Fibroblast of pulmonary artery (primary cell): ENCODE measurements at regions not wholly inside any gene's neighbourhood (a gene's known extent, or its start where the extent isn't known, plus 50 kb on each side); places are given as distances from the start of the nearest gene placed in this dataset.

Source experiments
- DNase-seq: peaks from one replicate; pipeline ENCODE4 v3.0.0-alpha.2; 2010; ENCODE audit warnings: low read depth
- H3K4me3 ChIP-seq: replicated peaks from 2 replicates; pipeline ENCODE4 v1.5.1; 2011; ENCODE audit warnings: low read depth, mild to moderate bottlenecking, control low read depth, low read length, moderate library complexity
- TF ChIP-seq, protein P1 (sequence below): IDR thresholded peaks from 2 replicates; pipeline ENCODE4 v1.5.1; 2011; ENCODE audit warnings: mild to moderate bottlenecking, control low read depth, low read length, inconsistent platforms; ENCODE audit errors: missing control alignments

DNA sequence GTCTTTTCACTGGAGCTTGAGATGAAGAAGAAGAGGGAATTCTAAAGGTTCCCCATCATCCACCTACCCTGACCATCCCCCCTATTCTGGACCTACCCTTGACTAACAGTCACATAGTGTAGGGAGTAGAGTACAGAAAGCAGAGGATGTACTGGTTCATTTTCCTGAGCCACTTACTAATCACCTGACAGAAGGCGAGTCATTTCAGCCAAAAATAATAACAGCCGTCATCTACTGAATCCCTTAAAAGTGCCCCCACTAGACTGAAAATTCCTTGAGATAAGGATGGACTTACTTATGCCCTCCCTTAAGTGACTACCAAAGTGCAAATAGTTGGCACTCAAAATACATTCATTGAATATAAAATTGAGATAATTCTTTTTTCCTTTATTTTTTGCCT, 112.2 kb downstream of the FOXD1 start:
- peak; percentile 18 for DNase-seq
- TF ChIP-seq, protein P1, sequence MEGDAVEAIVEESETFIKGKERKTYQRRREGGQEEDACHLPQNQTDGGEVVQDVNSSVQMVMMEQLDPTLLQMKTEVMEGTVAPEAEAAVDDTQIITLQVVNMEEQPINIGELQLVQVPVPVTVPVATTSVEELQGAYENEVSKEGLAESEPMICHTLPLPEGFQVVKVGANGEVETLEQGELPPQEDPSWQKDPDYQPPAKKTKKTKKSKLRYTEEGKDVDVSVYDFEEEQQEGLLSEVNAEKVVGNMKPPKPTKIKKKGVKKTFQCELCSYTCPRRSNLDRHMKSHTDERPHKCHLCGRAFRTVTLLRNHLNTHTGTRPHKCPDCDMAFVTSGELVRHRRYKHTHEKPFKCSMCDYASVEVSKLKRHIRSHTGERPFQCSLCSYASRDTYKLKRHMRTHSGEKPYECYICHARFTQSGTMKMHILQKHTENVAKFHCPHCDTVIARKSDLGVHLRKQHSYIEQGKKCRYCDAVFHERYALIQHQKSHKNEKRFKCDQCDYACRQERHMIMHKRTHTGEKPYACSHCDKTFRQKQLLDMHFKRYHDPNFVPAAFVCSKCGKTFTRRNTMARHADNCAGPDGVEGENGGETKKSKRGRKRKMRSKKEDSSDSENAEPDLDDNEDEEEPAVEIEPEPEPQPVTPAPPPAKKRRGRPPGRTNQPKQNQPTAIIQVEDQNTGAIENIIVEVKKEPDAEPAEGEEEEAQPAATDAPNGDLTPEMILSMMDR: no peak
- no peak overlapping the region for H3K4me3 ChIP-seq

DNA sequence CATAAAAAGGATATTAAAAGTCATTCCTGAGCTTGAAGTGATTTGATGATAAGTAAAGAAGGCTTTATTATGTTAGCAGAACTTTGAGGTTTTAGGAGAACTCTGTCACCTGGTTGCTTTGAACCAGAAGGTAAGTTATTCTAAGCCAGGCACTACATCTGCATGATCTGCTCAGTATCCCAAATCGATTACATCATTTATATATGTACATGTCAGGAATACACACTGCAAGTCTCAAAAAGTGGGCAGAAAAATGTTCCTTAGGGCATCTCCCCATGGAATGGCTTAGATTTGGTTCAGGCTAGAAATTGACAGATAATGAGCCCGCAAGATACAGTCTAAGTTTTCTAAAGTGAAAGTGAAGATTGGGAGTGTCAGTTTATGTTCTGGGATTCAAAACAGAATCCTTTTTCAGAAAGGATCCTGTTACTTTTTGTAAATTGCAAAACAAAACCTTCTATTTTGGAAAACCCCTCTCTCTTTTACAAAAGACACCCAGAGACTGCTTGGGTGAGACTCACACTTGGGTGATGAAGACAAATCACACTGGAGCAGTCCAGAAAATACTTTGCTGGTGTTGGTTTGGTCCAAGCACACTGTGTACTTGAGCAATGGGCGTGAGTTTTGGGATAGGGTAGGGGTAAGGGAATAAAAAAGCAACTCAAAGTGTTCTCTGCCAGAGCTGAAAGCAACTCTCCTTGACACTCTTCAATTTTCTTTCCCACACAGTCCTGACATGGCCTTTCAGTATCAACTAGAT, 114.5 kb downstream of the FOXD1 start:
- TF ChIP-seq, protein P1: no peak
- no peak for DNase-seq
- no peak overlapping the region for H3K4me3 ChIP-seq

DNA sequence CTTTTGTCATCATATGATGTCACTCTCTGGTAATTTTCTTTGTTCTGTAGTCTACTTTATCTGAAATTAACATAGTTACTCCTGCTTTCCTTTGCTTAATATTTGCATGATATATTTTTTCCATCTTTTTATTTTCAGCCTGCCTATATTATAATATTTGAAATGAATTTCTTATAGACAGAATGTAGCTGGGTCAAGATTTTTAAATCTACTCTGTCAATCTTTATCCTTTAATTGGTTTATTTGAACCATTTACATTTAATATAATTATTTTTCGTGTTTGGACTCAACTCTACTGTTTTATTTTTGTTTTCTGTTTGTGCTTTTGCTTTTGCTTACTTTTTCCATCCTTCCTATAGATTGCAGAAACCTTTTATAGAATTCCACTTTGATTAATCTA, 118.0 kb downstream of the FOXD1 start:
- DNase-seq: no peak
- TF ChIP-seq, protein P1: no peak

DNA sequence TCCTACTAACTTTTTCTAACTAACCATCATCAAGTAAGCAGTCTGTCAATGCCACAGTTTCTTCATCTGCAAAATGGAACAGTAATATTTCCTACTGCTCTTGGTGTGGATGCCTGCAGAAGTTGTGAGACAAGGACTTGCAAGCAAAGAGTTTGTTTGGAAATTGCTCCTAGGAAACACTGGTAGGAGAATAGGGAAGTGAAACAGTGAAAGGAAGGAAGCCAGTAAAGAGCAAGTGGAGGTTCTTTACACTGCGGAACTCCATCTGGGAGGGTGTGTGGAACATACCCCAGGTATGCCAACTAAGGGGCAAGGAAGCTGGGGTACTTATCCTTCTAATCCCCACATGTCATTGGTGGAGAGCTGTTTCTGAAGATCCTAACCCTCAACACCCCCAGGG, 119.9 kb downstream of the FOXD1 start:
- TF ChIP-seq, protein P1: no peak
- H3K4me3 ChIP-seq: no peak overlapping the region
- DNase-seq: no peak

More for the DNA sequence above, 118.0 kb downstream of the FOXD1 start:
- H3K4me3 ChIP-seq: no peak overlapping the region

DNA sequence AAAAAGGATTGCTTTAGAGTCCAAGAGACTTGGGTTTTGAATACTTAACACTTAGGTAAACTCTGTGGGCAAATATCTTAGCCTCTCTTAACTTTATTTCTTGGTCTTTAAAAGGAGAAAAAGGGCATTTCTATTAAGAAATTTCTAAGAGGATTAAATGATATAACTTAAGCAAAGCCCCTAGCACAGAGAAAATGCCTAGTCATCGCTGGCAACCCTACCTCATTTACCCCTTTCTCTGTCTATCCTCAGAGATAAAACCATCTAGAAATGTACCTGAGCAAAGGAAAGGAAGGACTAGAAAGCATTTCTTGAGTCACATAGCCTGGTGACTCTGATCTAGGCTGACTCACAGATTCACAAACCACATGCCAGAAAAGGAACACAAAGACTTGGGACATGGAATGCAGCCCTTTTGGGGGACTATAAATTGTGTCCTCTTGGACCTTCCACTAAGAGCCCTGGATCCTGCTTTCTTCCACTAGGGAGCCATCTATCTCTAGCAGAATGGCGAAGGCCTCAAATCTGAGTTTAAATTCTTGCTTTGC, 120.6 kb downstream of the FOXD1 start:
- H3K4me3 ChIP-seq: no peak overlapping the region
- no peak for DNase-seq
- TF ChIP-seq, protein P1: no peak

DNA sequence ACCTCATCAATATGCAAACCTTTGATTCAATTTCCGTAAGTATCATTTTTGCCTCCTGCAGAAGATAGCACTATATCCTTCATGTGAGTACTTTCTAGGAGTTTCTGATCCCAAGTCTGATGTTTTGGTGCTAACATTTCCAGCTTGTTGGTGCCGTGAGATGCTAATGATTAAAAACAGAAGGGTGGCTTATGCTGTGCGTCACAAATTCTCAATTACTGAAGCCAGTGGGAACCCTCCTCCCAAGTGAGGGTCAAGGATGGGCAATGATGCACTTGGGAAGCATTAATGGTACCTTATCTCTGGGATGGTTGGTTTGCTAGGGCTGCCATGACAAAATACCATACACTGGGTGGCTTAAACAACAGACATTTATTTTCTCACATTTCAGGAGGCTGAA, 123.0 kb downstream of the FOXD1 start:
- no peak overlapping the region for H3K4me3 ChIP-seq
- no peak for DNase-seq
- TF ChIP-seq, protein P1: no peak

DNA sequence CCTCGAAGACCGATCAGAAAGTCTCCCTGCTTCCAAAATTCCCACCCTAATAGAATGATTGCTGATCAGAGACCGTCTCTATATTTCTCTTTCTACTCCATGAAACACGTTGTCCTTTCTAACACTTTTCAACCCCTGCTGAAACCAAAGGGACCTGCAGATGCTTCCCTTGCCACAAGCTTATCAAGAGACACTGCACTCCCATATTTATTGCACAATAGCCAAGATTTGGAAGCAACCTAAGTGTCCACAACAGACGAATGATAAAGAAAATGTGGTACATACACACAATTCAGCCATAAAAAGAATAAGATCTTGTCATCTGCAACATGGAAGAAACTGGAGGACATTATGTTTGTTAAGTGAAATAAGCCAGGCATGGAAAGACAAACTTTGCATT, 125.1 kb downstream of the FOXD1 start:
- no peak overlapping the region for H3K4me3 ChIP-seq
- TF ChIP-seq, protein P1: no peak
- no peak for DNase-seq
